Activated CD4-positive, alpha-beta T cell treated with anti-CD3 and anti-CD28 coated beads for 4 hours (primary cell): ENCODE measurements at regions not wholly inside any gene's neighbourhood (a gene's known extent, or its start where the extent isn't known, plus 50 kb on each side); places are given as distances from the start of the nearest gene placed in this dataset.
"Not testable (repeated sequence)": the region's sequence is repeated elsewhere in the genome, so short reads cannot be mapped to it uniquely, and the experiment has no call there.

Experiments used
- DNase-seq, 2 donors: peaks; one replicate each; pipeline ENCODE4 v3.0.0-alpha.2; 2020

DNA sequence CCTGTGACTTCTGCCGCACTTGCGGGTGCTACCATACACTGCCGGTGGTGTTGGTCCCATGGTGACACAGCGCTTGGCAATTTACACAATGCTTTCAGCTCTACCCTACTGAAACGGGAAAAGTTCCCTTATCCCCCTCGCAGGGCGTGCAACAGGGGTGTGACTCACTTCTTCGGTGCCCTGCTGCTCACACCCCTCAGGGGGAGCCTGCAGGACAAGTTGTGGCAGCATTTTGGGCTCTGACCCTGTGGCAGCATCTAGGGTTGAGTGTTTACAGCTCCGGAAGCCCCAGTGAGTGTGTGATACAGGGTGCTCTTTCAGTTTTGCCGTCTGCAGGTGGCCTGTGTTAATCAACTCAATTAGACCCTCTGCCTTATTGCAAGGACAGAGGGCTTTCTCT, 324.7 kb upstream of the RGMA start:
- DNase-seq = no peak

DNA sequence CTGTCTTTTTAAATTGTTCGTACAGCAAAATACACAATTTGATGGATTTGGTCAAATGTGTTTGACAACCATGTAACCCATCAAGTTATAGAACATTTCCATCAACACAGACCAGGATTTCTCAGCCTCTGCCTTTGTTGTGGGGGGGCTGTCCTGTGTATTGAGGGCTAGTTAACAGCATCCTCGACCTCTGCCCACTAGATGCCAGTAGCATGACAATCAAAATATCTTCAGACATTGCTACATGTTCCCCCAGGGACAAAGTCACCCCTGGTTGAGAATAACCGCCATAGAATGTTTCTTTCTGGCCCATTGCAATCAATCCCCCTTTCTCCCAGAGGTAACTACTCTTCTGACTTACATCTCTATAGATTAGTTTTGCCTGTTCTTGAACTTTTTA, 310.1 kb upstream of the RGMA start:
- no peak for DNase-seq

DNA sequence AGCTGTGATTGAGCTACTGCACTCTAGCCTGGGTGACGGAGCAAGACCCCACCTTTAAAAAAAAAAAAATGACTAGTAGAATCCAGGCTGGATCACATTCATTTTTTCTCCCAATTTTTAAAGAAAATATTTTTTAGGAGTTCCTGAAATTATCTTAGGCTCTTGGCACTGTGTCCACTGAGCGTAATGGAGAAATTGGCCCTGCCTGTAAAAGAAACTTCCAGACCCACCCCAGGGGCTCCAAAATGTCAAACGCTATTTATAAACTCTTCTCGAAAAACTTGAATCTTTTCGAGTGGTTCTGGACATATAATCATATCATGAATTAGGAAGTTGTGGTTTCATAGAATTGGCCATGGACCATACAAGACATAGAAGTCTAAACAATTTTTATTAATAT, 300.2 kb upstream of the RGMA start:
- DNase-seq = no peak

- no peak for DNase-seq
Measured at GRCh38 chr15:93384886-93385285, 295.9 kb upstream of the RGMA start.

- no peak for DNase-seq
Measured at GRCh38 chr15:93382200-93382820, 293.3 kb upstream of the RGMA start.

GRCh38 chr15:93378558-93378957, 289.5 kb upstream of the RGMA start:
- DNase-seq = no peak

DNA sequence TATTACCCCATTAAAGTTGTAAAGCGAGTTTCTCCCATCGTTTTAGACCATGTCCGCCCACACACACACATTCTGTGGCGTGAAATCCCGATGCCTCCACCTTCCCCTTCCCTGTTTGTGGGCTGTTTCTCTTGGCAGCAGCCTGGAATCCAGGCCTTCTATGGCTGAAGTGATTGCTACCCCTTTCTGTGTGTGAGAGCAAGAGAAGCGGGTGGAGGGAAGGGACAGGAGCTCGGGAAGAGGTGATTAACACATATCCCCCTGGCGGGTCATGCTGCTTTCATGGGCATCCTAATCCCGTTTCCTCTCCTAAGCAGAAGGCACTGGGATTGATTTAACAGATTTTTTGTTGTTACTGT, 283.8 kb upstream of the RGMA start:
- DNase-seq = no peak

DNA sequence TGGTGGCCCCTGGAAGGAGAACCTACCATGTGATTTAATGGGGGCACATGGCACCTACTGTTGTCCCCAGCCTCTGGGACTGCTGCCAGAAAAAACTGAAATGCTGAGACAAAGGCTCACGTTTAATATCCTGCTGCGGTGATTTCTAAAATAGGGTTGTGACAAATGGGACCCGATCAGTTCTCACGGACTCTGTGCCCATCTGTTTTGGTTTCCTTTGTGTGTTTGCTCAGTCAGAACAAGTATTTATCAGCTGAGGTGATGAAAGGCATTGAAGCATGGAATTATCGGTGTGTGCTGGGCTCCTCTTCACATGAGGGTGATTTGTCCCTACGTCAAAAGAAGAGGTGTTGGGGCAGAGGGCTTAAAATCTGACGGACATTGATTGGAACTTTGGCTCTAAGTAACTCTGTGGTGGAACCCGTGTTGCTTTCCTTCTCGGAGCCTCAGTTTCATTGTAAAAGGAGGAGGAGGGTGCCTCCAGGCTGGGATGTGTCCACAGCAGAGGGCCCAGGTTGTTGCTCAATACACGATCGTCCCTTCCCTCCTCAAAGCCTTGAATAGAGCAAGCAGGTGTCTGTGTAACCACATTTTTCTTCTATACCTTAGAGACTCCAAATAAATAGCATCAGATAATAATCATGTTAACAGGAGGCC, 283.3 kb upstream of the RGMA start:
- no peak for DNase-seq

GRCh38 chr15:93366387-93367100, 277.5 kb upstream of the RGMA start:
- DNase-seq = no peak

DNA sequence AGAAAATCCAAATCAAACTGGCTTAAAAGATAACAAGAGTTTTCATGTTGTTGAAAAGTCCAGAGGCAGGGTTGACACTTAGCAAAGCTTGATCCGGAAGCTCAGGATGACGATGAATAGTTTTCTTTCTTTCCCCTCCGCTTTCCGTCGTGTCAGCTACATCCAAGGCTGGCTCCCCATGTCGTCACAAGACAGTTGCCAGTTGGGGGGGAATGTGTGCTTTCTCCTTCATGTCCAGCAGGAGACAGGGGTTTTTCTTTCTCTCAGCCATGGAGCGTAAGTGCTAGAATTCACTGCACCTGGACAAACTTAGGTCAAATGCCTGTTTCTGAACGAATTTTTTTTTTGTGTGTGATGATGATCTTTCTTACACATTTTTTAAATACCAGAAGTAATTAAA, 273.8 kb upstream of the RGMA start:
- no peak for DNase-seq

DNA sequence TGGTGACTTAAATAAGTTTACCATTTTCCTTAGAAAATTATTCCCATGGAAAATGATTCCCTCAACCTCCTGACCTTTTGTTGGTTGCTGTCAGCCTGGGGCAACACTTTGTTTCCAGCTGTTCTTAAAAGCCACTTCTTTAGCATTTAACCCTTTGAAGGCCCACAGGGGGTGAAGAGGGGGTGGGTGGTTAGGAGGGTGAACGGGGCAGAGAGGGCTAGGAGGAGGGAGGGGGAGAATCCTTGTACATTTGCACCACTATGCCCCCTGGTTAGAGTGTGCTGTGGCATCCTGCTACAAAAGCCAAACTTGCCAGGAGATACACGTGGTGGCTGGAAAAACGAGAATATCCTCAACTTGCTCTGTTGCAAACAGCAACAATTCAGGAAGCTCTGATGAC, 273.2 kb upstream of the RGMA start:
- no peak for DNase-seq

- no peak for DNase-seq
Measured at GRCh38 chr15:93361703-93362102, 272.7 kb upstream of the RGMA start.

DNA sequence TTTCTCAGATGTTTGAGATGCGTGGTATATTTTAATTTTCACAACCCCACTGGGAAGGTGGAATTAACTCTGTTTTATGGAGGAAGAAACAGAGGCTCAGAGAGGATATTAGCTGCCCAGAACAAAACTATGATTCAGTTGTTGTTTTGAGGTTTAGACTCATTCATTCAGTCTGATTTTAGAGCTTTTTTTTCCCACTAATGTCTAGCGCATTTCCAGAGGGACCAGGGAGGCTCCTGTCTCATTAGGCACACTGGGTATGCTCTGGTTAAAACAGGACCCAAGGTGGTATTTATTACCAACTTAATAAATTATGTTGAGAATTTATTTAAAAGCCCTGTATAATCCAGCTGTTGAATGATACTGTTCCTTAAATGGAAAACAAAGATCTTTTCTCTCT, 272.0 kb upstream of the RGMA start:
- no peak for DNase-seq

DNA sequence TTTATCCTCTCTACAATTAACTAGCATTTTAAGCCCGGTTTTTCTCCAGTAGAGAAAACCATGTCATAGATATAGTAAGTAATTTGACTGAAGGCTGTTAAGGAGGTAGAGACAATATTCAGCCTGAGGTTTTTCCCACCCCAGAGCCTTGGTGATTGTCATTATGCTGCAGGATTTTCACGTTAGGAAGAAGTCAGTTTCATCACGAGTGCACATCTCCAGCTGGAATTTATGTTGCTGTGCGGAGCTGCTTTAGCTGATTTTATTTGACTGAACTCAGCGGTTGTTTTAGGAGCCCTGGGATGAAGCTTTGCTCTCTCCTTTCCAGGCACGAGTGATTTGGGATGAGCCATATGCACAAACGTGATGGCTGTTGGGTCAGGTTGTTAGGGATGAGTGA, 271.3 kb upstream of the RGMA start:
- DNase-seq = no peak

DNA sequence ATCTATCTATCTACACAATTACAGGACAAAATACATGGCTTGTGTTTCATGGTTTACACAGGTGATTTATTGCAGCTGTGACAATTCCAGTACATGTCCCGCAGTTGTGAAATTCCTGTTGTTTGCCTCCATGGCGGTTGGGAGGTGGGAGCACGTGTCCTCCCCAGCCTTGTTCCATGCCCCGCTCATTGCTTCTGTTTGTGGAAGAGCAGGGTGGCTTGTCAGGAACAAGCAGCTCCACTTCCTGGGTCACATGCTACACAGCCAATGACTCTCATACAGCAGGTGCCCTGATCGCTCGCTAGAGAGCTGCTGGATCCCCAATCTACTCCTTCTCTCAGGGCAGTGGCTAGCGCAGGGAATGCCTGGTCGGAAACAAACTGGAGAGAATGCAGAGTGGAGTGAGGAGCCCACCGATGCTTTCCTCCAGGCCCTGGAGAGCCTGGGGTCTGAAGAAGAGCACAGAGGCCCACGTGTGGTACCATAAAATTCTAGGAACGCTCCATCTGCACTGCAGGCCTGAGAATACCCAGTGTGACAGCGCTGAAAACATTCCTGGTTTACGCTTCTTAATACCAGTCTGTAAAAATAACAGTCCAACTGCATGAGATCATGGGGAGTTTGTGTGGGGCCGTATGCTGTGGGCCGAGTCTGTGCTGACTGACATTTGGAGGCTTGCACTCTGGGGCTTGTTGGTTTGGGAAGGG, 270.6 kb upstream of the RGMA start:
- DNase-seq = no peak

GRCh38 chr15:93359060-93359408, 270.0 kb upstream of the RGMA start:
- no peak for DNase-seq

- no peak for DNase-seq
Measured at GRCh38 chr15:93358166-93359059, 269.4 kb upstream of the RGMA start.

DNA sequence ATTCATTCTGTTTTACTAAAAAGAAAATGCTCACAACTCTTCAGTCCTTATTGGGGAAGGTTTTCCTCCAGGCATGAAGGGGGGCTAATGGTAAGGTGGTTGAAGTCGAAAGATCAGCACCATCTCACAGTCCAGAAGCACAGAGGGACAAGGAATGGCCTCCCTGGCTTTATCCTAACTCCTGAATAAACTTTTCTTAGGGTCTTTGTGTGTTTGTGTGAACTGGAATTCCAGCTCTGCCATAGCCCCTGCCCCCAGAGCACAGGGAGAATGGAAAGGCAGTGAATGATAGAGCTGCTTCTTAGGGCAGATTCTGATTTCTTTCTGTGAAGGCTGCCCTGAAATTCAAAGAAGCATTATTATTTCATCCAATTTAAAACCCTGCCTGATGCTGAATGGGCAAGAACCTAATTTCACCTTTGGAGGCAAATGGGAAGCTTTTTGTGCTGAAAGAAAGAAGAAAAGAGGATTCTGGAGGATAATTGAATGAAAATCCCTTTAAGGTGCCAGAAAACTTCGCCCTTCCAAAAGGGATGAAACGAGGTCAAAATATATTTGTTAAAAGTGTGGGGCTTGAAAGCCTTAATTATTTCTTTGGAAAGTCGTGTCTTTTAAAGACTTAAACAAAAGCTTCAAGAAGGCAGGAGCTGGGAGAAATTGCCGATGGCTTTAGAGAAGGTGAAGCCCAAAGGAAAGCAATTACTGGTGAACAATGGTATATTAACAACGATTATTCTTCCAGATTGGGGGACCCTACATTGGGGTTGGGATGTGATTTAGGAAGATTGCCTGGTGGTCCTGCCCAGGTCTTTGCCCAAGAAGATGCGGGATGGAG, 259.9 kb upstream of the RGMA start:
- DNase-seq = no peak

DNA sequence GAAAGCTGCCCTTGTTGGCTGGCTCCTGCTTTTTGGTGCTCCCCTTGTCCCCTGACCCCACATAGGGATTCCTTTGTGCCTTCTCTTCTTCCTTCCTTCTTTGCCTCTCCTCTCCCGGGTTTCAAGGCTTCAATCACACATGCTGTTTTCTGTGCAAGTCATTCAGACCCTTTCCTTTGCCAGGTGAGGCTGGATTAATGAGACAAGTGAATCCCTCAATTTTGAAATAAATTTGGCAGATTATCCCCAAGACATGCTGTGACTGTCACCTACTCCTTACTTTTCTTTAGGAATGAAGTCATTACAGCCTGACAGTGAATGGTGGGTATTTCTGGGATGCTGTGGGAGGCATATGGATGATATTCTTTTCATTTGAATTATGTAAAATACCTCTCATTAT, 259.0 kb upstream of the RGMA start:
- DNase-seq = no peak

GRCh38 chr15:93345981-93346380, 257.0 kb upstream of the RGMA start:
- no peak for DNase-seq

DNA sequence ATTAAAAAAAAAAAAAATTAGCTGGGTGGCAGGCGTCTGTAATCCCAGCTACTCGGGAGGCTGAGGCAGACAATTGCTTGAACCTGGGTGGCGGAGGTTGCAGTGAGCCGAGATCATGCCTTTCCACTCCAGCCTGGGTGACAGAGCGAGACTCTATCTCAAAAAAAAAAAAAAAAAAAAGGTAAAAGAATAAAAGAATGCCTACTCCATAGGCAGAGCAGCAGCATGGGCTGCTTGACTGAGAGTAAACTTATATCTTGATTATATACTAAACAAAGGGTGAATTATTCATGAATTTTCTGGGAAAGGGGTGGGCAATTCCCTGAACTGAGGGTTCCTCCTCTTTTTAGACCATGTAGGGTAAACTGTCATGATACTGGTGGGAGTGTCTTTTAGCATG, 254.4 kb upstream of the RGMA start:
- DNase-seq = not testable (repeated sequence)

GRCh38 chr15:93341164-93341563, 252.2 kb upstream of the RGMA start:
- DNase-seq = no peak
